Brain microvascular endothelial cell (primary cell): ENCODE measurements at regions not wholly inside any gene's neighbourhood (a gene's known extent, or its start where the extent isn't known, plus 50 kb on each side); places are given as distances from the start of the nearest gene placed in this dataset.
"Not testable (repeated sequence)": the region's sequence is repeated elsewhere in the genome, so short reads cannot be mapped to it uniquely, and the experiment has no call there.

Experiments used
- DNase-seq: peaks from one replicate; pipeline ENCODE4 v3.0.0-alpha.2; 2020
- H3K27ac ChIP-seq: fragments of 250-450 bp; sonication (Bioruptor Pico); 2 replicates; pipeline ENCODE4 v1.5.1; 2020; ENCODE audit warnings: mild to moderate bottlenecking, moderate library complexity
- H3K27me3 ChIP-seq: fragments of 250-450 bp; sonication (Bioruptor Pico); replicated peaks from 2 replicates; pipeline ENCODE4 v1.5.1; 2020; ENCODE audit warnings: mild to moderate bottlenecking
- H3K36me3 ChIP-seq: fragments of 250-450 bp; sonication (Bioruptor Pico); replicated peaks from 2 replicates; pipeline ENCODE4 v1.5.1; 2020; ENCODE audit warnings: mild to moderate bottlenecking
- H3K4me3 ChIP-seq: 2 replicates; pipeline ENCODE4 v1.5.1; 2011; ENCODE audit warnings: low read depth, mild to moderate bottlenecking, control low read depth, low read length, moderate library complexity
- in situ Hi-C: cut with HindIII; loops from 2 replicates; pipeline ENCODE4 v1.10.0; 2017; ENCODE audit warnings: low sequenced_read_pairs, low pct_ligation_motif_present
- TF ChIP-seq, protein P1 (sequence below): IDR thresholded peaks from 2 replicates; pipeline ENCODE4 v1.5.1; 2011; ENCODE audit warnings: low read depth, mild to moderate bottlenecking, moderate library complexity, low read length, control low read depth, inconsistent platforms; ENCODE audit errors: missing control alignments

DNA sequence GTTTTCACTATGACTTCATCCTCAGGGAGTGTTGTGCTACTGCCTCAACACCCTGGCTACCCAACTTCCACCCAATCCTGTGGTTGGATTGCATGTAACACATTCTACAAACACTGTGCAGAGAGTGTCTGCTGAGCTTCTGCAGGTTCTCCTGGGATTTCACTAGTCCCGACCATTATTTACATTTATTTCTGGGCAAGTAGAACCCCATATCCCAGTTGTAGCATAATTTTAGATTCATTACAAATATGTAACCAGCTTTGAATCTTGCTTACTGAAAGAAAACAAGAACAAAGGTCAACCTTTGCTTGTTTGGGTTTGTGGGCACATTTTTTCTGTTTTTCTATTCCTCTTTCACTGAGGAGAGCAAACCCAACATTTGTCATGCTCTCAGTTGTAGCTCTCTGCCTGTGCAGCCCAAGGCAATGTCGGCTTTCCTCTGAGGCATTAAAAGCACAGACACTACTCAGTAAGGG lies 2036.1 kb upstream of the LRRTM1 start:
- TF ChIP-seq, protein P1, sequence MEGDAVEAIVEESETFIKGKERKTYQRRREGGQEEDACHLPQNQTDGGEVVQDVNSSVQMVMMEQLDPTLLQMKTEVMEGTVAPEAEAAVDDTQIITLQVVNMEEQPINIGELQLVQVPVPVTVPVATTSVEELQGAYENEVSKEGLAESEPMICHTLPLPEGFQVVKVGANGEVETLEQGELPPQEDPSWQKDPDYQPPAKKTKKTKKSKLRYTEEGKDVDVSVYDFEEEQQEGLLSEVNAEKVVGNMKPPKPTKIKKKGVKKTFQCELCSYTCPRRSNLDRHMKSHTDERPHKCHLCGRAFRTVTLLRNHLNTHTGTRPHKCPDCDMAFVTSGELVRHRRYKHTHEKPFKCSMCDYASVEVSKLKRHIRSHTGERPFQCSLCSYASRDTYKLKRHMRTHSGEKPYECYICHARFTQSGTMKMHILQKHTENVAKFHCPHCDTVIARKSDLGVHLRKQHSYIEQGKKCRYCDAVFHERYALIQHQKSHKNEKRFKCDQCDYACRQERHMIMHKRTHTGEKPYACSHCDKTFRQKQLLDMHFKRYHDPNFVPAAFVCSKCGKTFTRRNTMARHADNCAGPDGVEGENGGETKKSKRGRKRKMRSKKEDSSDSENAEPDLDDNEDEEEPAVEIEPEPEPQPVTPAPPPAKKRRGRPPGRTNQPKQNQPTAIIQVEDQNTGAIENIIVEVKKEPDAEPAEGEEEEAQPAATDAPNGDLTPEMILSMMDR: no peak
- H3K27ac ChIP-seq: peak overlapping the region; percentile 18
- no peaks in the 10 kb centered on the region for H3K27me3 ChIP-seq
- peak; percentile 70 for DNase-seq
- in situ Hi-C loops: no loop called here
- no peak overlapping the region for H3K4me3 ChIP-seq
- no peaks in the 10 kb centered on the region for H3K36me3 ChIP-seq

DNA sequence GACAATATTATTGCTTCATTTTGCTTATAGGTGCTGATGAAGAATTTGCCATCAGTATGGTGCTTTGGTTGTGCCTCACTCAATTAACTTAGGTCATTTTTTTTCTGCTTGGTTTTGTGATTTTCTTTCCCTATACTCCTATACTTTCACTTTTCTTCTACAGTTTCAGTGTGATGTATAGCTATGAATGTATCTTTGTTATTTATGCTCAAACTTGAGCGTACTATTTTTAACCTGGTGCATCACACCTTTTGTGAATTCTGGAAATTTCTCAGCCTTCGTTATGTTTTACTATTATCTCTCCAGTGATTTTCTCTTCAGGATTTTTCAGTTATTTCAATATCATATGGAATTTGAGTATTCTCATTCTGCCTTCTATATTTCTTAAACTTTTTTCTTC lies 2035.3 kb upstream of the LRRTM1 start:
- Histone ChIP-seq H3K27ac (no peak overlapping the region), H3K27me3 (no peaks in the 10 kb centered on the region), H3K36me3 (no peaks in the 10 kb centered on the region), H3K4me3 (no peak overlapping the region)
- TF ChIP-seq, protein P1: no peak
- in situ Hi-C loops: no loop called here
- DNase-seq: no peak

DNA sequence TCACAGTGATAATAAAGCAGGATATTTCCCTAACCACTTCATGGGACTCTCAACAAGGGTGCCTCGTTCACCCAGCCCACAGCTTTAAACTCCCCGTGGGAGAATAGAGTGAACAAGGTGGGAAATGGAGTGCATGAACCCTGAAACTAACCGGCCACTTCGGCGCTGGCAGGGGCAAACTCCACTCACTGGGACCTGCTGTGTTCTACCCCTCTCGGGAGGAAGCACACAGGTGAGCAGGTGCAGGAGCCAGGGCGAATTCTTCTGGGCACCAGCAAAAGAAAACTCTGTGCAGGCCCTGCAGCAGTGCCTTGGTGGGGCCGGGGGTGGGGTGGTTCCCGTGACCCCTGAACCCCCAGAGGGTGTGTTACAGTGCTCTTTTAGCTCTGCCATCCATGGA lies 2029.1 kb upstream of the LRRTM1 start:
- Histone ChIP-seq H3K4me3 (no peak overlapping the region), H3K36me3 (no peaks in the 10 kb centered on the region), H3K27me3 (no peaks in the 10 kb centered on the region), H3K27ac (no peak overlapping the region)
- no peak for DNase-seq
- TF ChIP-seq, protein P1: no peak
- in situ Hi-C loops: no loop called here

DNA sequence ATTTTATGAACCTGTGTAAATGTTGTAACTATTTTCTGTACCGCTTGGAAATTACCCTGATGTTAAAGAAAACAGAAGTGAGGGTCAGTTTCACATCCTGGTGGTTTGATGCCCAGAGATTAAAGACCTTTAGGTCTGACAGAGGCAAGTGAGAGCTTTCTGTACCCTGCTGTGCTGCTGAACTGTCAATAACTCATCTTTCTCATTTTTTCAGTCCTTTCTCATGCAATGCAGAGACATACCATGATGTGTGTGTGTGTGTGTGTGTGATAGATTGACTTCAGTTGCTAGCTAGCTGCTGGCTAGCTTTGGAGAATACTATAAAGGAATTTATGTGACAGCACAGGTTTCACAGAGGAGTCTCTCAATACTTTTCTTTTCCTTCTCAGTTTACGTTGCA lies 2025.6 kb upstream of the LRRTM1 start:
- in situ Hi-C loops: no loop called here
- H3K27ac ChIP-seq: no peak overlapping the region
- H3K36me3 ChIP-seq: no peaks in the 10 kb centered on the region
- no peak for DNase-seq
- no peak overlapping the region for H3K4me3 ChIP-seq
- no peaks in the 10 kb centered on the region for H3K27me3 ChIP-seq
- TF ChIP-seq, protein P1: no peak

DNA sequence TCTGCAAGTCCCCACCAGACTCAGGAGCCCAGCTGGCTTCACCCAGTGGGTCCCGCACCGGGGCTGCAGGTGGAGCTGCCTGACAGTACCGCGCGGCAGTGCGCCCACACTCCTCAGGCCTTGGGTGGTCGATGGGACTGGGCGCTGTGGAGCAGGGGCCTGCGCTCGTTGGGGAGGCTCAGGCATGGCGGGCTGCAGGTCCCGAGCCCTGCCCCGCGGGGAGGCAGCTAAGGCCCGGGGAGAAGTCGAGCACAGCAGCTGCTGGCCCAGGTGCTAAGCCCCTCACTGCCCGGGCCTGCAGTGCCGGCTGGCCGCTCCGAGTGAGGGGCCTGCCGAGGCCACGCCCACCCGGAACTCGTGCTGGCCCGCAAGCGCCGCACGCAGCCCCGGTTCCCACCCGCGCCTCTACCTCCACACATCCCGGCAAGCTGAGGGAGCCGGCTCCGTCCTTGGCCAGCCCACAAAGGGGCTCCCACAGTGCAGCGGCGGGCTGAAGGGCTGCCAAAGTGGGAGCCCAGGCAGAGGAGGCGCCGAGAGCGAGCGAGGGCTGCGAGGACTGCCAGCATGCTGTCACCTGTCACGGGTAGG lies 2021.7 kb upstream of the LRRTM1 start:
- H3K27ac ChIP-seq, H3K36me3 ChIP-seq, in situ Hi-C loops, DNase-seq, H3K4me3 ChIP-seq, H3K27me3 ChIP-seq: not testable (repeated sequence)

DNA sequence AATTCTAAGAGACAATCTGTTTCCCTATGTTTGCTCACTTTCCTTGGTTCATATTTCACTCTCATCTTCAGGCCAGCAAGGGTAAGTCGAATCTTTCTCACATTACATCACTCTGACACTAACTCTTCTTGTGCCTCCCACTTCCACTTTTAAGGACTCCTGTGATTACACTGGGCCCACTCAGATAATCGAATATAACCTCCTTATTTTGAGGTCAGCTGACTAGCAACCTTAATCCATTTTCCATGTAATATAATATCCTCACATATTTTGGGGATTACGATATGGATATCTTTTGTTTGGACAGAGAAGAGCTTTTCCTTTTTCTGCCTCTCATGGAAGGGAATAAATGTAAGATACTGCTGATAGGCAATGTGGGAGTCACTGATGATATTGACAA lies 2015.7 kb upstream of the LRRTM1 start:
- TF ChIP-seq, protein P1: no peak
- peak; percentile 1 for DNase-seq
- in situ Hi-C loops: no loop called here

More for the DNA sequence above, 2015.7 kb upstream of the LRRTM1 start:
- Histone ChIP-seq H3K27ac (no peak overlapping the region), H3K27me3 (no peaks in the 10 kb centered on the region), H3K4me3 (no peak overlapping the region), H3K36me3 (no peaks in the 10 kb centered on the region)
